GM18502 (cell line): ENCODE measurements at regions not wholly inside any gene's neighbourhood (a gene's known extent, or its start where the extent isn't known, plus 50 kb on each side); places are given as distances from the start of the nearest gene placed in this dataset.
A peak's percentile ranks its signal among the peaks of the same experiment; 100 is the strongest.

Source experiments
- ATAC-seq: cut with Tn5 transposase; IDR thresholded peaks from one replicate; pipeline ENCODE4 v1.9.1; 2021; ENCODE audit warnings: mild to moderate bottlenecking; ENCODE audit not compliant: unreplicated experiment, poor library complexity

- ATAC-seq: no peak
These were observed 511.4 kb upstream of the KLF12 start for GRCh38 chr13:74645586-74645985.

DNA sequence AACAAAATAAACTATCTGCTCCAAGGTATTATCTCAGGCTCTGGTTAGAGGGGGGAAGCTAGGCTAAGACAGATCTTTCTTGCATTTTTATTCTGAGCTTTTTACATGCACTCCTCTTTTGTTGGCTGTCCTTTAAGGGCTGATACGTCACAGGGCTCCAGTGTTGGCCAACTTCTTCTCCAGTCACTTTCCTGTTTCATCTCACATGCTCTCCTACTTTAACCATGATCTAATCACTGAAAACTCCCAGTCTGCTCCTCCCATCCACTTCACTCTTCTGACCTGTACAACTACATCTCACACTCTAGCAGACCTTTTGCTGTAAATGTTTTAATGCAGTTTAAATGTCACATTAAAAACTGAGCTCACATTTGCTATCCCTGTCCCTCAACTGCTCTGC, 510.0 kb upstream of the KLF12 start:
- ATAC-seq: no peak

DNA sequence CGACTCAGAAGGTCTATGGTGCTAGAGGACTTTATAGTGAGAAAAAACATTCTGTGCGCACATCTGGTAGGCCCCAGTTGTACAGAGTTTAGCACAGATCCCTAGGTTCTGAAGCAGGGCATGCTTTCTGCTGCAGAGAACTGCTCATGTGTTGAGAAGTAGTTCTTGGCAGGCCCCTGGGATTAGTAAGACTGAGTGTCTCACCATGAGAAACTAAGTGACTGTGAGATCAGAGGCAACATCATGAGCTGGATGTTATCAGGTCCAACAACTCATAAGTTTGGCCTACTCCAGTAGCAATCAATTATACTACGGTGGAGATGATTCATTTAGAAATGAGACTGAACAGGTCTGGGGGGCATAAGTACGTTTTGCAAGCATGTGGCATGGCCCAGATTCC, 507.4 kb upstream of the KLF12 start:
- ATAC-seq: no peak

- no peak for ATAC-seq
These were observed 499.5 kb upstream of the KLF12 start for GRCh38 chr13:74633734-74634133.

DNA sequence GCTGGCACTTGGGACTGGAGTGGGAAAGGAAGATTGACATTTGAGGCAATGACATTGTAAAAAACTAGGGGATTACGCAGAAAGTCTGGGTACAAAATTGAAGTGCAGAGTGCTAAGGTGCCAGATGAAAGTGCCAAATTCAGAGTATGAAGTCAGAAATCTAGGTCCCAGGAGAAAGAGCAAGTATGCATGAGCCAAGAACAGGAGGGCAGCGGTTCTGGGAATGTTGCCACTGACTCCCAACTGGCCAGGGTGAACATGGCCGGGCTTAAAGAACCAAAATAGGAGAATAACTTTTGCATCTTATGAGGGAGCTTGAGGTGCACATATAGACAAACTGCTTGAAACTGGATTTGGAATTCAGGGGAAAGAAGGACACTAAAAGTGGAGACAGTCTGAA, 495.8 kb upstream of the KLF12 start:
- no peak for ATAC-seq

GRCh38 chr13:74625541-74625940, 491.3 kb upstream of the KLF12 start:
- no peak for ATAC-seq

- no peak for ATAC-seq
These were observed 489.6 kb upstream of the KLF12 start for GRCh38 chr13:74623761-74624160.

GRCh38 chr13:74622284-74622683, 488.1 kb upstream of the KLF12 start:
- no peak for ATAC-seq

- no peak for ATAC-seq
These were observed 486.5 kb upstream of the KLF12 start for GRCh38 chr13:74620711-74621110.

GRCh38 chr13:74620308-74620707, 486.1 kb upstream of the KLF12 start:
- ATAC-seq: no peak

DNA sequence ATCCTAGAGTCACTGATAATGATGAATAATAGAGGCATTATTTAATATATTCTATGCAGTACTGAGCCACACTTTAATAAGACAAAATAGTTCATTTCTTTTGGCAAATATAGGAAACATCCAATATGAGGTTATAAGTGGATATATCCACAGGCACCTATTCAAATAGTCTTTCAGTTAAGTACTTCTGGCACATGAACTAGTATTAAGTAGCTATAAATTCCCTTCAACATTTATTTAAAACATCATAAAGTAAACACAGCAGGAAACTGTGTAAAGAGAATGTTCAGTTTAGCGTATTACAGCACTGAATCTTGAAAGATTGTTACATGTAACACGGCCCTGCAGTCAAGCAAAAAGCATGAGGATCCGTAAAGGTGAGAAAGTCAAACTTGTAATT, 463.3 kb upstream of the KLF12 start:
- ATAC-seq: no peak

DNA sequence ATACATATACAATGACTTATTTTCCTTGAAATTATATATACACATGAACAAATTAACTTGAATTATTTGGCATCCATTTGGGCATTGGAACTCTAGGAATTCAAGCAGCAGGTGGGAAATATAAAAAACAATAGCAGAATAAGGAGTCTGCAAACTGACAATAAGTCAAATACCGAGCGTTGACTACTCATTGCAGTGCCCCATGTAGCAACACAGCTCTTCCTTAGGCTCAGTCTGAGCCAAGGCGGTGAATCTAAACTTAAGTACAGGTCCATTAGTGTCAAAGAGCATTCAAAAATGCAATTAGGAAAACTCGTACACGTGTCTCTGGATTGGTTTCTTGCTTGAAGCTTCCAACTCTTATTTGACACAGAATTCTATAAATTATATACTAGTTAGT, 462.5 kb upstream of the KLF12 start:
- no peak for ATAC-seq

- ATAC-seq: no peak
These were observed 459.5 kb upstream of the KLF12 start for GRCh38 chr13:74593688-74594087.

- no peak for ATAC-seq
These were observed 452.6 kb upstream of the KLF12 start for GRCh38 chr13:74586847-74587246.

DNA sequence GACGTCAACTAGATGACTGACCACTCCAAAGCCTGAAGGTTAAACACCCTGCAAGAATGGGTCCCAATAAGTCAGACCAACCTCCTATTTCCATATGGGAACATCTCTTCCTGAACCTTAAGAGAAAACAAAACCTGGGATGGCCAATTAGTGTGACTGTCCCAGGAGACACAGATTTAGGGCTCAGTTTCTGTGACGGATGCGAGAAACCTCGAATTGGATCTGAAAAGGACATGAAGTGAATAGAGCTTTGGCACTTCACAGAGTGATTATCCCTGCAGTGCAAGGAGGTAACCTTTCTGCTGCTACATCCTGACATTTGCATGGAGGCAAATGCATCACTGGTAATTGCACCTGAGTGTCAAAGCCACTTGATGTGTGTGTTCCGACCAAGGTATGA, 442.2 kb upstream of the KLF12 start:
- ATAC-seq: no peak

- ATAC-seq: peak; percentile 54
These were observed 441.5 kb upstream of the KLF12 start for GRCh38 chr13:74575729-74576125.

DNA sequence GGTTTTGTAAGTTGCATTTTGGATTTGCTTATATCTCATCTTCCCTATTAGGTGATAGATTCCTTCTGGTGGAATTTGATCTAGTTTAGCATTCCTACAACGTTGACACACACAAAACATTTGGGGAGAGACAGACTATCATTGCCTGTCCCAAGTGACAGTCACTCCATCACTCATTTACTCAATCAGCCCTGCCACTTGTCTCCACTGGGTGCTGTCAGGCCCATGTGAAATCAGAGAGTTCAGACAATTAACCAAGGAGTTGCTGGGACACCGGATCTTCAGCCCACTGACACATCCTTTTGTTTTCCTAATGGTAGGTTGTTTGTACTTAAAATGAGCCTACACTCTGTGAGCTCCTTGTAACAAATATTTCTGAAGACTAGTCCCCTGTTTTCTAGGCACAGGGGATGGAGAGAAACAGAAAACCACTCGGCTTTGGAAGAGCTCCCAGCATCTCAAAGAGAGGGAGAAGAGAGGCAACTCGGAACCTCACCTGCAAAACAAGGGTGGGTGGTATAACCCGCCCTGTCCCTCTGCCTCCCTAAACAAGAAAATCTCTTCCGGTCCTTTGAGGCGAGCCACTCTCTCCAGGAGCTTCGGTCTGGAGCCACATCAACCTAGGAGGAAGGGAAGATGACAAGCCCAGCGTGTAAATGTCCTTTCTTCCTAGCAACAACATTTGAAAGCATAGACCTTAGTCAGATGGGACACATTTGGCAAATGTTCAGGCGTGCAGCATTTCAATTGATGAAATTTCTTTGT, 440.9 kb upstream of the KLF12 start:
- ATAC-seq: peak; percentile 8

GRCh38 chr13:74573654-74574053, 439.4 kb upstream of the KLF12 start:
- no peak for ATAC-seq

DNA sequence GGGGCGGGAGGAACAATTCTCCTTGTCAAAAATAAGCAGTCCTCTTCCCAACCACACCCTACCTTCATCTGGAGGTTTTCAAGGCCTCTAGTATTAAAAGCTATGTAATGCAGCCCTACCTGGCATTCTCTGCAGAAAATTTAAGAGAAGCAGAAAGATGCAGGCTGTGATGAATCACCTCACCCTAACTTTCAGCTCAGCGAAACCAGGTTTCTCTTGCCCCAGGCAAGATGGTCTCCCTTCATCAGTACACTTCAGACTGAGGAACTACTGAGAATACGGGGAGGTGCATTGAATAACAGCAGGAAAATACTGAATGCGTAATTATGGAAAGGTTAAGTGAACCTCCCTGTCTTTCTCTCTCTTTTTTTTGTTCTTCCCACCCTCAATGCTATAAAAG, 437.6 kb upstream of the KLF12 start:
- ATAC-seq: no peak

DNA sequence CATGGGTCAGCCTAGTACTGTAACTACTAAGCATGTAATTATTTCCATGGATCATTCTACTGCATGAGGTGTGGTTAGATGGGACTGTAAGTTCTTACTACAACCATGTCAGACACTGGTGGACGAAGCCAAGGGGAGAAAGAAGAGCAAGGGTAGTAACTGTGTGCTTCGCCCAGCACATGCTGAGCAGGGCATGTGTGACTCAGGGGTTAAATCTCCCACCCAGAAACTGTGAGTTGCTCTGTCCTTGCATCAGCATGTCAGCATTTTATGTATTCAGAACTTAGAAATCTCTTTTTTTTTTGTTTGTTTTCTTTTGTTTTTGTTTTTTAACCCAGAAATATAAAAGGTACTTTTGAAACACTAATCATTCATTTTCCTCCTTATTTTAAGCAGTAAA, 436.6 kb upstream of the KLF12 start:
- no peak for ATAC-seq

- no peak for ATAC-seq
These were observed 435.8 kb upstream of the KLF12 start for GRCh38 chr13:74570046-74570445.

DNA sequence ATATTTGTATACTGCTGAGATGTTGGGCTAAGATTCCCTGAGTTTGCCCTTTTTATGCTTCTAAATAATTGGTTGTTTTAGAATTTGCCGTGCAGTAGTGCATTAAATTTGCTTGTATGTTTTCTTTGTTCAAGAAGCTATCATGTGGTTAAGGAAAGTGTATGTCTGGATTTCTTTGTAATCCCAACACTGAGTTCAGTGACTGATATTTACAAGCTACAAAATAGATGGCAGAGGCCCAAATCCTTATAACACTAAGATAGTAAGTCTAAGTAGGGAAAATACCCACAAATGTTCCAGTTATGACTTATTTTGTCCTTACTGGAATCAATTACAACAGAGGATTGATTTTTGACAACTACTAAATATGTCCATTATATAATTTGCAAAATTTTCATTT, 435.0 kb upstream of the KLF12 start:
- ATAC-seq: no peak

GRCh38 chr13:74567485-74567884, 433.3 kb upstream of the KLF12 start:
- no peak for ATAC-seq
